Panc1 (cell line): ENCODE measurements at regions not wholly inside any gene's neighbourhood (a gene's known extent, or its start where the extent isn't known, plus 50 kb on each side); places are given as distances from the start of the nearest gene placed in this dataset.

Experiments used
- CTCF ChIP-seq: fragments of 450-650 bp; IDR thresholded peaks from 2 replicates; pipeline ENCODE4 v1.5.1; 2017; ENCODE audit warnings: mild to moderate bottlenecking
- REST ChIP-seq, 2 experiments: IDR thresholded peaks; 2 replicates each; pipeline ENCODE4 v1.6.1; 2011 to 2012; ENCODE audit warnings: low read depth in 2 of 2, control low read depth in 1 of 2, low read length in 1 of 2, mild to moderate bottlenecking in 1 of 2, moderate library complexity in 1 of 2; ENCODE audit not compliant: insufficient read depth in 1 of 2

DNA sequence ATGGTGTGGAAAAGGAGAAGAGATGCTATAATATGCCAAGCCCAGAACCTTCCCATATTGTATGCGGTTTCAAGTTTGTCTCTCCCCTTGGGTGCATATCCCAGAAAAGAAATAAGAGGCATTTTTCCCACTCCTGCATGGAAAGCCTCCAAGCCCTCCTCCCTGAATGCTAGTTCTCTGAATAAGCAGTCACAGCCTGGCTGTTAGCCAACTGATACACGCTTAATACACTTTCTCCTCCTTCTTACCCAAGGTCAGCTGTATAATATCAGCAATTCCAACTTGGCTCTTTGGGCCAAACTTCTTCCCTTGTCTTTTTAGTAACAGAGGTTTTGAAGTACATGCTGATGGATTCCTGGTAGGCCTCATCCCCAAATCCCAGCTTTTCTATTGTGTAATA is 440.1 kb downstream of the EPHA7 start:
- TF ChIP-seq CTCF (no peak), REST (IDR thresholded peaks at IDR 0.05; ENCODE audit: insufficient read depth in 1 of 2, low read depth in 2 of 2, low read length in 1 of 2) (no peak)
